ENCODE measurements at regions not wholly inside any gene's neighbourhood (a gene's known extent, or its start where the extent isn't known, plus 50 kb on each side); places are given as distances from the start of the nearest gene placed in this dataset.

DNA sequence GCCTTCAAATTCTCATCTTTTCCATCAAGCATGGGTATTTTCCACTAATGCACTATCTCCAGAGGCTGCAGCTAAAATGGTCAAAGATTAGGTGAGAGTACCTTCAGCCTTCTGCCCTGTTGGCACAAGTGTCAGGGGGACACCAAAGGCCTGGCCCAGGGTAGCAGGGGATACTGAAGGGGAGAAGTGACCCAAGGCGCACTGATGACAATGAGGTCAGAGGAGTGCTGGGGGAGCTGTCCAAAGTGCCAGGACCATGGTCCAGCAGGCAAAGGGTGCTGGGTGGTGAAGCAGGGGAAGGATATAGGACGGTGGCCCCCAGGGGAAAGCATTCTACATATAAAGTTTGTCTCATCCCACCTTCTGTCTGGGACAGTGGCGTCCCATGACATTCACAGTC is 303.4 kb downstream of the SMAD2 start:
- Histone ChIP-seq H3K36me3 (replicated peaks in 1 of 2; ENCODE audit: control insufficient read depth in 1 of 2, insufficient read depth in 2 of 2, low read length in 1 of 2) (no peaks in the 10 kb centered on the region), H3F3A (replicated peaks; ENCODE audit: insufficient read depth) (no peaks in the 10 kb centered on the region), H3K9me2 (no peaks in the 10 kb centered on the region), H2AFZ (ENCODE audit: low read depth) (no peak overlapping the region), H3K27ac (ENCODE audit: low read depth in 2 of 2, low read length in 1 of 2) (no peak overlapping the region), H3K9me3 (no peaks in the 10 kb centered on the region), H3K9ac (no peak overlapping the region), H3K79me2 (ENCODE audit: insufficient read depth) (no peaks in the 10 kb centered on the region), H3K4me2 (no peak overlapping the region), H3K4me3 (ENCODE audit: low read depth in 2 of 2, low read length in 1 of 2) (no peak overlapping the region), H3K4me1 (ENCODE audit: control insufficient read depth in 1 of 2, insufficient read depth in 2 of 2, low read depth in 1 of 2, low read length in 1 of 2) (no peaks in the 10 kb centered on the region), H3K27me3 (ENCODE audit: insufficient read depth) (no peaks in the 10 kb centered on the region), H4K20me1 (ENCODE audit: insufficient read depth) (no peaks in the 10 kb centered on the region)
- WGBS (ENCODE audit: low lambda C conversion rate), result 36% methylated on average over 3 of the region's 3 CpGs
- POLR2A ChIA-PET, result no interaction called here
- no peak for DNase-seq
- TF ChIP-seq, protein P1, sequence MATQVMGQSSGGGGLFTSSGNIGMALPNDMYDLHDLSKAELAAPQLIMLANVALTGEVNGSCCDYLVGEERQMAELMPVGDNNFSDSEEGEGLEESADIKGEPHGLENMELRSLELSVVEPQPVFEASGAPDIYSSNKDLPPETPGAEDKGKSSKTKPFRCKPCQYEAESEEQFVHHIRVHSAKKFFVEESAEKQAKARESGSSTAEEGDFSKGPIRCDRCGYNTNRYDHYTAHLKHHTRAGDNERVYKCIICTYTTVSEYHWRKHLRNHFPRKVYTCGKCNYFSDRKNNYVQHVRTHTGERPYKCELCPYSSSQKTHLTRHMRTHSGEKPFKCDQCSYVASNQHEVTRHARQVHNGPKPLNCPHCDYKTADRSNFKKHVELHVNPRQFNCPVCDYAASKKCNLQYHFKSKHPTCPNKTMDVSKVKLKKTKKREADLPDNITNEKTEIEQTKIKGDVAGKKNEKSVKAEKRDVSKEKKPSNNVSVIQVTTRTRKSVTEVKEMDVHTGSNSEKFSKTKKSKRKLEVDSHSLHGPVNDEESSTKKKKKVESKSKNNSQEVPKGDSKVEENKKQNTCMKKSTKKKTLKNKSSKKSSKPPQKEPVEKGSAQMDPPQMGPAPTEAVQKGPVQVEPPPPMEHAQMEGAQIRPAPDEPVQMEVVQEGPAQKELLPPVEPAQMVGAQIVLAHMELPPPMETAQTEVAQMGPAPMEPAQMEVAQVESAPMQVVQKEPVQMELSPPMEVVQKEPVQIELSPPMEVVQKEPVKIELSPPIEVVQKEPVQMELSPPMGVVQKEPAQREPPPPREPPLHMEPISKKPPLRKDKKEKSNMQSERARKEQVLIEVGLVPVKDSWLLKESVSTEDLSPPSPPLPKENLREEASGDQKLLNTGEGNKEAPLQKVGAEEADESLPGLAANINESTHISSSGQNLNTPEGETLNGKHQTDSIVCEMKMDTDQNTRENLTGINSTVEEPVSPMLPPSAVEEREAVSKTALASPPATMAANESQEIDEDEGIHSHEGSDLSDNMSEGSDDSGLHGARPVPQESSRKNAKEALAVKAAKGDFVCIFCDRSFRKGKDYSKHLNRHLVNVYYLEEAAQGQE (IDR thresholded peaks at IDR 0.05; ENCODE audit: low read depth, low read length), result no peak
- no peak for TF ChIP-seq ELF1 (IDR thresholded peaks at IDR 0.05)
- TF ChIP-seq TAF1 (IDR thresholded peaks at IDR 0.05; ENCODE audit: borderline replicate concordance, low read depth, low read length), result no peak
- TF ChIP-seq TEAD4 (IDR thresholded peaks at IDR 0.05; ENCODE audit: borderline replicate concordance, insufficient read depth), result no peak
- TF ChIP-seq GABPA (IDR thresholded peaks at IDR 0.05; ENCODE audit: low read depth), result no peak
- TF ChIP-seq NRF1 (IDR thresholded peaks at IDR 0.05; ENCODE audit: low read depth, low read length), result no peak
- no peak for TF ChIP-seq SMC3 (IDR thresholded peaks at IDR 0.05; ENCODE audit: low read depth, low read length)
- no peak for TF ChIP-seq MXI1 (IDR thresholded peaks at IDR 0.05; ENCODE audit: low read depth, low read length)
- no peak for TF ChIP-seq FOSL2 (IDR thresholded peaks at IDR 0.05; ENCODE audit: borderline replicate concordance, low read depth)
- TF ChIP-seq CTCF (IDR thresholded peaks at IDR 0.05), result no peak
- TF ChIP-seq MEF2A (IDR thresholded peaks at IDR 0.05; ENCODE audit: borderline replicate concordance, low read depth), result no peak
- TF ChIP-seq CHD2 (IDR thresholded peaks at IDR 0.05; ENCODE audit: low read length, partially characterized antibody), result no peak
- TF ChIP-seq FOXJ3 (CRISPR knock-in tag; IDR thresholded peaks at IDR 0.05), result no peak
- no peak for TF ChIP-seq RFX5 (IDR thresholded peaks at IDR 0.05; ENCODE audit: low read length)
- no peak for TF ChIP-seq NFIC (IDR thresholded peaks at IDR 0.05; ENCODE audit: borderline replicate concordance)
- no peak for TF ChIP-seq RAD21 (IDR thresholded peaks at IDR 0.05; ENCODE audit: low read length)
- no peak for TF ChIP-seq JUND (IDR thresholded peaks at IDR 0.05)
- no peak for TF ChIP-seq GATA2 (CRISPR knock-in tag; IDR thresholded peaks at IDR 0.05)
- TF ChIP-seq IRF3 (IDR thresholded peaks at IDR 0.05; ENCODE audit: low read depth, low read length), result no peak
- no peak for TF ChIP-seq FOXM1 (IDR thresholded peaks at IDR 0.05; ENCODE audit: low read depth)
- CTCF ChIA-PET, result interaction anchor here (1.2 kb wide), 1 partner anchor 363 kb away, joined by 3 read pairs; no protein-coding TSS in a partner anchor

All from SK-N-SH (cell line).